ENCODE measurements at regions not wholly inside any gene's neighbourhood (a gene's known extent, or its start where the extent isn't known, plus 50 kb on each side); places are given as distances from the start of the nearest gene placed in this dataset.
A peak's percentile ranks its signal among the peaks of the same experiment; 100 is the strongest.
"Not testable (repeated sequence)": the region's sequence is repeated elsewhere in the genome, so short reads cannot be mapped to it uniquely, and the experiment has no call there.

DNA sequence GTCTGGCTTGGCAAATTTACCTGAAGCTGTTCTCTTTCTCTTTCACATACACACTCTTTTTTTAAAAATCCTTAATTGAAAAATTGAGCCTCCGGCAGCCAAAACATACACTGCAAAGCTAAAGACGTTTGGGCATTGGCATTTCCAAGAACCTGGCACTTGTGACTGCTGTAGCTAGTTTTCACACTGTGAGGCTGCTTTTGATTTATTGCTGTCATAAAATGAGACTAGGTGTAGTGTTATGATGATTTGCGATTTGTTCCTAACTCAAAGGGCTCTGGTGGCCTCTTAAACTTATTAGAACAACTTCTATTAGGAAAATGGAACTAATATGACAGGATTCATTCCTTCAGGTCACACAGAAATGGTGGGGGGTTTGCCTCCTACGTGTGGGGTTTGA is 377.1 kb upstream of the FAR2 start:
- no peak for DNase-seq (ENCODE audit: low read depth)

- no peak for DNase-seq (ENCODE audit: low read depth)
Observed at GRCh38 chr12:28775556-28775955, 373.5 kb upstream of the FAR2 start.

DNA sequence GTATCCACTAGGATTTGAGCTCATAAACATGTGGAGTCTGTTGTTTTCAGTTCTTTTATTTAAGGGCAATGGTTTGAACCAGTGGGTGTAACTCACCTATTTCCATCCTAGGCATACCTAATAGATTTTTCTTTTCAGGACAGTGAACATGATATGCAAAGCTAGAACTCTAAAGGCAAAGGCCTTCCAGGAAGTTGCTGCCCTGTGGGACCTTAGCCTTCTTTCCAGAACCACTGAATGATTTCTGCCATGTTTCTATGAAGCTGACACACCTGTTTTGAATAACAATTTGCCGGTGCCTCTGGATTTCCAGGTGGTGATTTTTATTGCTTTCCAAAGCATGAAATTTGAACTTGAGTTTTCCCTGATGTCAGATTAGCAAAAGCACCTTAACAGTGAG is 372.9 kb upstream of the FAR2 start:
- no peak for DNase-seq (ENCODE audit: low read depth)

DNA sequence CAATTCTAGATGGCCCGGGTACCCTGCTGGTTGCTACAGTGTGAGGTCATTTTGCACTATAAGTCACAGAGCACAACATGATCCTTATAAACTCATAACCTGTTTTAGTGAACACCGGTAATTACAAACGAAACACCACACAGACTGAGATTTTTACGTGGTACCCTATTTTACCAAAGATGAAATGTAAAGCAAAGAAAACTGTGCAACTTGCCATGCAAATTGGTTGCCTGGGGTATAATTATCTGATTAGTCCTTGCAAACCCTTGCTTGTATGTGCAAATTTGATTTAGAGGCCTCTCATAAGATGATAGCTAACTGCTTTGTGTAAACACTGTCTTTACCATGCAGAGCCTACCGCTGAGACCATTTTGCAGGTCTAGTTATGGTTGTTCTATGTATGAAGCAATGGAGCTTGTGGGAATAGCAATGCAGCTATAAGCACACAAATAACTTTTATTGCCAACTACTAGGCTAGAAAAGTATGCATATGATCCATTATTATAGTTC is 372.1 kb upstream of the FAR2 start:
- DNase-seq (ENCODE audit: low read depth) = no peak

DNA sequence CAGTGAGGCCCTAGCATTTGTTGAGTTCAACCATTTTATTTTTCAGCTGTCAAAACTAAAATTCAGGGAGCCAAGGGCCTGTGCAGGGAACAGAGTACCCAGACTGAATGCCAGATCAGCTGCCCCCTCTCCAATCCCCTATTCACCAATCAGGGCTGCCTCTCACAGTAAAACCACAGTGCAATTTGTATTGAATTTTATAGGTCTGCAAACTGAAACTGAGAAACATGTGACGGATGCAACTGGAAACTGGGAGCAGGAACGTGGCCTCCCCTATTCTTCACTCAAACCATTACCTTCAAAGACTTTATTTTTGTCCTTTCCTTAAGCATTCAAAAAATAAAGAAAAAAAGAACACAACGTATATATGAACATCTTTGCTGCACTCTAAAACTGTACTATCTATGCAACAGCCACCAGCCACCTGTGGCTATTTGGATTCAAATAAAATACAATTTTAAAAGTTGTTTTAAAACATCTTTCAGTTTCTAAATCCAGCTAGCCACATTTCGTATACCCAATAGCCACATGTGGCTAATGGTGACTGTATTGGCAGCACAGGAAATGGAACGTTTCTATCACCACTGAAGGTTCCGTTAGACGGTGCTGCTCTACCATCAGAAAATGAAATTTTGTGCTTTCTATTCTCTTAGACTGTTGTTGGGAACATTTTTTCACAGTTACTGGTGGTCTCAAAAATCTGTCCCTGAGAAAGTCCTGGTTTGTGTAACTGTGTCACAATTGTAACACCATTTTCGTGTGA is 371.3 kb upstream of the FAR2 start:
- DNase-seq (ENCODE audit: low read depth) = no peak

DNA sequence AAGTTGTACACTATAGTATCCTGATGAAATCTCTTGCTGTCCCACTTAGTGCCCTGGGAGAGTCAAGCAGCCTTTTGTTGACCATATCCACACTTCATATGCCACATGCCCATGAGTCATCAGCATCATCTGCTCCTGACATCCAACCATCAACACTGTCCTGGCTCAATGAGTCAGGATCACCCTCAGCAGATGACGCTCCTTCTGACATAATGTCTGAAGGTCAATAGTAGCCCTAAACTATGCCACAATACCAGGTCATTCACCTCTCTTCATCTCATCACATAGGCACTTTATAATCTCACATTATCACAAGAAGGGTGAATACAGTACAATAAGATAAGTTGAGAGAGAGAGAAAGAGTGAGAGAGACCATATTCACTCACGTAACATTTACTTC is 369.0 kb upstream of the FAR2 start:
- DNase-seq (ENCODE audit: low read depth) = no peak

DNA sequence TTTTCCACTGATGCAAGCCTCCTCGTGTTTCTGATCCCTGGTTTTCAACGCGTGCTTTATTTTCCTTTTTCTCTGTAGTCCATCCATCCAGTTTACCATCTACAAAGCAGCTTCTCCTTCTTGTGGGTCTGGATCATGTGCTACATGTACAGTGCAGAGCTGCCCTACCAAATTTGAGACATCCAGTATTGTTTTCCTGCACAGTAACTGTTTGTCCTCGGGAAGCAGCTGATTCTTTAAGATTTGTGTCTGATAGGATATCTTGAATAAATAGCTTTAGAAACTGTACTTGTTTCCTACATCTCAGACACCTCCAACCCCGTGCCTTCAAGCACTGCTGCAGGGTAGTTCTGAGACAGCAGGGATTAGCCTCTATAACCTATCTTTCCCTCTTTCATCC is 368.1 kb upstream of the FAR2 start:
- DNase-seq (ENCODE audit: low read depth) = no peak

DNA sequence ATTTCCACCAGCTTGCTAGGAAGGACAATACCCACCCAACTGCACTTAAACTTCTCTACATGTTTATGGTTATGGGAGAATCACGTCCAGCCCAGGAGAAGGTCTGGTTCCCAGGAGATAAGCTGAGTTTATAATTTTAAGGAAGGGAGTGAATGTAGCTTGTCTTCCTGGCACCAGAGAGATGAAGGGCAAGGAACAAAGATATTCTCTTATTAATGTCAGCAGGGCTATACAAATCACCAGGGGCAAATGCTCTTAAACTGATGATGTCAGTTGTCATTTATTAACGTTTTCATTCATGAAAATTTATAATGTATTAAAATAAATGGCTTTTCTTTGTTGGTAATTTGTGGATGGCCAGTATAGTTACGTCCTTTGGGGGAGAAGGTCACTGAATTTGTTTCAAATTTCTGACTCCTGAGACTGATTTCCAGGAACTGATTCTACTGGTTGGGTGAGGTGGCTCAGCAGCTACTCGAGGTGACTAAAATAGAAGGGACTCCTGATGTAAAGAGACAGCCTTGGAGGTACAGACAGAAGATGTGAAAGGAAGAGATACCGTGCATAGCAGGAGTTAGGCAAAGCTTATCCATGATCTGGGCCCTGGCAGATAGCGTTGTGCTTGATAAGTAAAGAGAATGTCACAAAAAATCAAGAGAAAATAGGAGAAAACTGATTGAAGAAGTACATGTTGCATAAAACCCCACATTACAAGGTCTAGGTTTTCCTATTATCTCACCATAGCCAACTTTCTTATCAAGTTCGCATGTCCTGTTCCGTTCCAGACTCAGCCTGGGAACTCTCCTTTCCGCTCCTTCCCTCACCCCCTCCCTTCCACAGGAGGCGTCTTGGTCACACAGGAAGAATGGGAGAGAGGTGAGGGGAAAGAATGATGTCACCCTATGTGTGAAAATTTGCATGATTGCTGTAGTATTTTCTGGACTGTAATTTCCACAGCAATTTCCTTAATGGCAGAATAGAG is 367.1 kb upstream of the FAR2 start:
- no peak for DNase-seq (ENCODE audit: low read depth)

- no peak for DNase-seq (ENCODE audit: low read depth)
Observed at GRCh38 chr12:28782812-28783211, 366.3 kb upstream of the FAR2 start.

DNA sequence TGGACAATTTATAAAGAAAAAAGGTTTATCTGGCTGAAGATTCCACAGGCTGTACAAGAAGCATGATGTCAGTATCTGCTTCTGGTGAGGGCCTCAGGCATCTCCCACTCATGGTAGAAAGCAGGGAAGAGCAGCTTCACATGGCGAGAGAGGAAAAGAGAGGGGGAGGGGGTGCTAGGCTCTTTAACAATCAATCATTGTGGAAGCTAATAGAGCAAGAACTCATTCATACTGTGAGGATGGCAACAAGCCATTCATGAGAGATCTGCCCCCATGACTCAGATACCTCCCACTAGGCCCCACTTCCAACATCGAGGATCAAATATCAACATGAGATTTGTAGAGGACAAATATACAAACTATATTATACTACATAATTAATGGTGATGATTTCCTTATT is 361.9 kb upstream of the FAR2 start:
- no peak for DNase-seq (ENCODE audit: low read depth)

DNA sequence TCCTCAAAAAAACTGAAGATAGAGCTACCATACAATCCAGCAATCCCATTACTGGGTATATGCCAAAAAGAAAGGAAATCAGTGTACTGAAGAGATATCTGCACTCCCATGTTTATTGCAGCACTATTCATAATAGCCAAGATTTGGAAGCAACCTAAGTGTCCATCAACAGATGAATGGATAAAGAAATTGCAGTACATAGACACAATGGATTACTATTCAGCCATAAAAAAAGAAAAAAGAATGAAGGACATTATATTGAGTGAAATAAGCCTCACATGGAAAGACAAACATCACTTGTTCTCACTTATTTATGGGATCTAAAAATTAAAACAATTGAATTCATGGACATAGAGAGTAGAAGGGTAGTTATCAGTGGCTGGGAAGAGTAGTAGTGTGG is 360.8 kb upstream of the FAR2 start:
- DNase-seq (ENCODE audit: low read depth) = not testable (repeated sequence)

- DNase-seq (ENCODE audit: low read depth) = no peak
Observed at GRCh38 chr12:28793581-28794151, 355.4 kb upstream of the FAR2 start.

GRCh38 chr12:28794211-28794610 is 354.9 kb upstream of the FAR2 start:
- no peak for DNase-seq (ENCODE audit: low read depth)

GRCh38 chr12:28794786-28795185 is 354.3 kb upstream of the FAR2 start:
- DNase-seq (ENCODE audit: low read depth) = no peak

DNA sequence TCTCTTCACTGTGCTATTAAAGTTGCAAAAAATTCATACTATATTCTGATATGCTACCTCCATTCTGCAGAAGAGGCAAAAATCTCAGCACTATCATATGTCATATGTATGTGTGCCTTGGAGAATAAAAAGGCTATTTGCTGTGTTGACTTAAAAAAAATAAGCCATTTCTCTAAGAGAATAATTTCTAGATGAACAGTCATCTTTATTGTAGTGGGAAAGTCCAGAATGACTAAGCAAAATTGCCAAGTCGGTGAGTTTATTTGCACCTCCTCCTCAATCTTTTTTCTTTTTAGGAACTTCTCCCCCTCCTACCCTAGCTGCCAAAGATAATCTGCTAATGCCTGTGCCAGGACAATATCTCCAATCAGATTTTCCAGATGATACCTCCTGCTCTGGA is 353.8 kb upstream of the FAR2 start:
- no peak for DNase-seq (ENCODE audit: low read depth)

DNA sequence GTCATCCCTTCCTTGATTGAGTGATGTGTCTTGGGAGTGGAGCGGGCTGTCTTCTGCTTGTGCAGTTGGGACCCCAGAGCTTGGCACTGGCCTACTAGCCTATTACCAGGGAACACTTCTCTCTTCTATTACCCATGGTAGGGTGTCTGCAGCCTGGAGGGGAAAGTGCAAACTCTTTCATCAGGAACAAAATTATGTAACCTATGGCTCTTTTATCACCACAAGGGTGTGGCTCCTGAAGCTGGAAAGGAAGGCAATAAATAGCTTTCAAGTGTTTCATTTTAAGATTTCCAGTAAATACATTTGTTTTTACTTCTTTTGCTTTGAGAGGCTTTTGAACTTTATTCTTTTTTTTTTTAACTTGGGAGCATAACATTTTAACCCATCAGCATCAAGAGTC is 349.7 kb upstream of the FAR2 start:
- no peak for DNase-seq (ENCODE audit: low read depth)

DNA sequence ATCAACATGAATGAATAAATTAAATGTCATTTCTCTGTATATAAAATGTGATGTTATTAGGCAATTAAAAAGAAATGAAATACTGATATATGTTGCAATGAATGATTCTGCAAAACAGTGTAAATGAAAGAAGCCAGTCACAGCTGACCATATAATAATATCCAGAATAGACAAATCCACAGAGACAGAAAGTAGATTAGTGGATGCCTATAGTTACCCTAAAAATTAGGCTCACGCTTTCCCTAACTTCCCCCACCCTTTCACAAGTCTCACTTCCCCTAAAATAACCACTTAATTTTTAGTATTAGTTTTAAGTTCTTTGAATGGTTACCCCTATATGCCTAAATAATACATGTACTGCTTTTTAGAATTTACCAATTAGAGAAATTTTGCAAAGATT is 348.9 kb upstream of the FAR2 start:
- no peak for DNase-seq (ENCODE audit: low read depth)

DNA sequence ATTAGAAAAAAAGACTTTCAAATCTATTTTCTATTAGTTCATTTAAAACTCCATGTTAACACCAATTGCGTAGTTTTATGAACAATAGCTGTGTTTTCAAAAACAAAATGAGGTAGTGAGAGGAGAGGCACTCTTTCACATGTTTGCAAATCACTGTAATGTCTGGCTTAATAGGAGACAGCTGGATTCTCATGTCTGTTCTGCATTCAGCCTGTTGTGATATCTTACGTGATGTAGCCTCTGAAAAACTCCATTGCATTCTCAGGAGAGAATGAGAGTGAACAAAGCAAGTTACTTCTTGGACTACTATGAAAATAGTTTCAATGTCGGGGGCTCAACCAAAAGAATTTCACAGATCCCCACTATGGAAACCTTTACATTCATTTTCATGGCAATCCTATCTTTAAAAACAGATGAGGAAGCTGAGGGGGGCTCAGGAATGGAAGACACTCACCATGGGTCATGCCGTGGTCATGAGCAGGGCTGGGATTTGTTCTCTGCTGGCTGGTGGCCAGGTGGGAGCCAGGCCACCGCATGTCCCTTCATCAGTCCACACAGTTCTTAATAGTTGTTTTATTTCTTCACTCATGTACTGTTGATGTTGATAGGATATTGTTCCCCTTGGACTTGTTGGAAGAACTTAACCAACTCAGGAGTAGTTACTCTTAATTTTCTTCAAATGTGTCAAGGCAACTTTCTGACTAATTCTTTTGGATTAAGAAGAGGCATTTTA is 346.2 kb upstream of the FAR2 start:
- peak; percentile 29 for DNase-seq (ENCODE audit: low read depth)

GRCh38 chr12:28807535-28807934 is 341.5 kb upstream of the FAR2 start:
- DNase-seq (ENCODE audit: low read depth) = no peak

DNA sequence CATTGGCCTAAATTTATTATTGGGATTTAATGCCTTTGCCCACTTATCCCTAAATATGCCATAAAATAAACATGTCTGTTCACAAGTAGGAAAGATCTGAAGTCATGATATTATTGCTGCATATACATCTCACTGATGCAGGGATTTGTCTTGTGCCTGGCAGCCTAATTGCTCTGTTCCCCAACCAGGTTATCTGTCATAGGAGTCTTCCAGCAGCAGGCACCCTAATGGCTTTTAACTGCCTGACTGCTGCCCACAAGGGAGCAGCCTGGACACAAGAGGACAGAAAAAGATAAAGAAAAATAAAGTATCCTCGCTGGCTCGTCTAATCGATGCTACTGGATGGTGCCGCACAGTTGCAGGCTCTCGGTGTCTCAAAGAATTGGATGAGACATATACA is 337.6 kb upstream of the FAR2 start:
- DNase-seq (ENCODE audit: low read depth) = no peak

GRCh38 chr12:28814246-28814645 is 334.8 kb upstream of the FAR2 start:
- DNase-seq (ENCODE audit: low read depth) = no peak

DNA sequence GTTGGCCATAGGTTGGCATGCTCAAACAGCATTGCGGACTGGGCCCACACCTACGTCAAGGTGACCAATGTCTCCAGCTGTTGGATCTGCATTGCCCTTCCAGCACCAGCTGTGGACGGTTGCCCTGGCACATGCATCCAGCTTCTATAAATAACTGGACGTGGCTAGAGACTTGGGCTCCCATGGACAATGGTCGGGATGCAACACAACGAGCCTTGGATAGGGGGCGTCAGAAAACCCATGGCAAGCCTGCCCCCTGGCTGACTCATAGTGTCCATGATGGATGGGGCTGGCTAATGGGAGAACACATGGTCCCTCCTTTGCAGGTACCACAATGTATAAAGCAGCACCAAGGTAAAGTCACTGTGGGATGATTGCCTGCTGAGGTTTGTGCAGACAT is 331.6 kb upstream of the FAR2 start:
- DNase-seq (ENCODE audit: low read depth) = no peak

Measured in forelimb muscle (tissue), 1 donor.